ENCODE measurements at regions not wholly inside any gene's neighbourhood (a gene's known extent, or its start where the extent isn't known, plus 50 kb on each side); places are given as distances from the start of the nearest gene placed in this dataset.
"Not testable (repeated sequence)": the region's sequence is repeated elsewhere in the genome, so short reads cannot be mapped to it uniquely, and the experiment has no call there.

GRCh38 chr1:2953688-2954285 lies 67.5 kb upstream of the ACTRT2 start:
- in situ Hi-C loops (cut with HindIII; ENCODE audit: low pct_unique_long_range_greater_than_20kb, low sequenced_read_pairs): no loop called here
- DNase-seq (ENCODE audit: low read depth): no peak

GRCh38 chr1:2955652-2956051 lies 65.6 kb upstream of the ACTRT2 start:
- in situ Hi-C loops (cut with HindIII; ENCODE audit: low pct_unique_long_range_greater_than_20kb, low sequenced_read_pairs): no loop called here

GRCh38 chr1:2956576-2956975 lies 64.7 kb upstream of the ACTRT2 start:
- in situ Hi-C loops (cut with HindIII; ENCODE audit: low pct_unique_long_range_greater_than_20kb, low sequenced_read_pairs): no loop called here
- no peak for DNase-seq (ENCODE audit: low read depth)

More at GRCh38 chr1:2955652-2956051, 65.6 kb upstream of the ACTRT2 start:
- DNase-seq (ENCODE audit: low read depth): no peak

- in situ Hi-C loops (cut with HindIII; ENCODE audit: low pct_unique_long_range_greater_than_20kb, low sequenced_read_pairs): no loop called here
Observed at GRCh38 chr1:2957329-2957728, 63.9 kb upstream of the ACTRT2 start.

GRCh38 chr1:2959881-2960280 lies 61.4 kb upstream of the ACTRT2 start:
- DNase-seq (ENCODE audit: low read depth); in situ Hi-C loops (cut with HindIII; ENCODE audit: low pct_unique_long_range_greater_than_20kb, low sequenced_read_pairs): not testable (repeated sequence)

More at GRCh38 chr1:2957329-2957728, 63.9 kb upstream of the ACTRT2 start:
- DNase-seq (ENCODE audit: low read depth): no peak

GRCh38 chr1:2961081-2961480 lies 60.2 kb upstream of the ACTRT2 start:
- in situ Hi-C loops (cut with HindIII; ENCODE audit: low pct_unique_long_range_greater_than_20kb, low sequenced_read_pairs): no loop called here
- DNase-seq (ENCODE audit: low read depth): no peak

GRCh38 chr1:2961661-2962060 lies 59.6 kb upstream of the ACTRT2 start:
- no peak for DNase-seq (ENCODE audit: low read depth)
- in situ Hi-C loops (cut with HindIII; ENCODE audit: low pct_unique_long_range_greater_than_20kb, low sequenced_read_pairs): no loop called here

GRCh38 chr1:2962061-2962460 lies 59.2 kb upstream of the ACTRT2 start:
- in situ Hi-C loops (cut with HindIII; ENCODE audit: low pct_unique_long_range_greater_than_20kb, low sequenced_read_pairs): no loop called here
- no peak for DNase-seq (ENCODE audit: low read depth)

GRCh38 chr1:2962541-2962940 lies 58.7 kb upstream of the ACTRT2 start:
- no peak for DNase-seq (ENCODE audit: low read depth)
- in situ Hi-C loops (cut with HindIII; ENCODE audit: low pct_unique_long_range_greater_than_20kb, low sequenced_read_pairs): no loop called here

GRCh38 chr1:2962946-2963345 lies 58.3 kb upstream of the ACTRT2 start:
- DNase-seq (ENCODE audit: low read depth): no peak
- in situ Hi-C loops (cut with HindIII; ENCODE audit: low pct_unique_long_range_greater_than_20kb, low sequenced_read_pairs): no loop called here

- in situ Hi-C loops (cut with HindIII; ENCODE audit: low pct_unique_long_range_greater_than_20kb, low sequenced_read_pairs): no loop called here
- no peak for DNase-seq (ENCODE audit: low read depth)
Observed at GRCh38 chr1:2965676-2966075, 55.6 kb upstream of the ACTRT2 start.

GRCh38 chr1:2966449-2967328 lies 54.6 kb upstream of the ACTRT2 start:
- in situ Hi-C loops (cut with HindIII; ENCODE audit: low pct_unique_long_range_greater_than_20kb, low sequenced_read_pairs): no loop called here
- no peak for DNase-seq (ENCODE audit: low read depth)

GRCh38 chr1:2967329-2967725 lies 53.9 kb upstream of the ACTRT2 start:
- in situ Hi-C loops (cut with HindIII; ENCODE audit: low pct_unique_long_range_greater_than_20kb, low sequenced_read_pairs): no loop called here
- DNase-seq (ENCODE audit: low read depth): no peak

- in situ Hi-C loops (cut with HindIII; ENCODE audit: low pct_unique_long_range_greater_than_20kb, low sequenced_read_pairs): no loop called here
- no peak for DNase-seq (ENCODE audit: low read depth)
Observed at GRCh38 chr1:2967881-2968280, 53.4 kb upstream of the ACTRT2 start.

GRCh38 chr1:2968471-2968881 lies 52.8 kb upstream of the ACTRT2 start:
- in situ Hi-C loops (cut with HindIII; ENCODE audit: low pct_unique_long_range_greater_than_20kb, low sequenced_read_pairs): no loop called here
- no peak for DNase-seq (ENCODE audit: low read depth)

GRCh38 chr1:2969011-2969844 lies 52.0 kb upstream of the ACTRT2 start:
- no peak for DNase-seq (ENCODE audit: low read depth)
- in situ Hi-C loops (cut with HindIII; ENCODE audit: low pct_unique_long_range_greater_than_20kb, low sequenced_read_pairs): no loop called here

GRCh38 chr1:2969845-2970291 lies 51.4 kb upstream of the ACTRT2 start:
- in situ Hi-C loops (cut with HindIII; ENCODE audit: low pct_unique_long_range_greater_than_20kb, low sequenced_read_pairs): no loop called here

GRCh38 chr1:2970311-2971071 lies 50.8 kb upstream of the ACTRT2 start:
- DNase-seq (ENCODE audit: low read depth): no peak
- in situ Hi-C loops (cut with HindIII; ENCODE audit: low pct_unique_long_range_greater_than_20kb, low sequenced_read_pairs): no loop called here

More at GRCh38 chr1:2969845-2970291, 51.4 kb upstream of the ACTRT2 start:
- DNase-seq (ENCODE audit: low read depth): no peak
